GM12873 (cell line): ENCODE measurements at regions not wholly inside any gene's neighbourhood (a gene's known extent, or its start where the extent isn't known, plus 50 kb on each side); places are given as distances from the start of the nearest gene placed in this dataset.

Source experiments
- TF ChIP-seq, protein P1 (sequence below): IDR thresholded peaks from 2 replicates; pipeline ENCODE4 v1.5.1; 2012; ENCODE audit warnings: low read depth, mild to moderate bottlenecking, moderate library complexity, low read length, control low read depth; ENCODE audit not compliant: insufficient read depth; ENCODE audit errors: missing control alignments

DNA sequence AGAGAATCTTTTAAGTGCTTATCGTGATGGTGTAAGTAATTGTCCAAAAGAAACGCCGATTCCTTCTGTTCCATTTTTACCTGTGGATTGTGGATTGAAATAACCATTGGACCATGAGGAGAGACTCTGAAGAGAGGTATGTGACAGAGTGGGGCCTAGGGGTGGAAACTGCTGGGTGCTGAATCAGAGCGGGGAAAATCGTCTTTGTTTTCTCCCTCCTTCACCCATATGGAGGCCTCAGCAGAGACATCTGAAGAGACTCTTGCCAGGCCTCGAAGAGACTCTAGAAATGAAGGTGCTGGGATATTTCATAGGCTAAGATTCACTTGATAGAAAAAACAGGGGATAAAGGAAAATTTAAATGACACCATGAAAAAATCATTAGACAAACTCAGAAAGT lies 1327.0 kb downstream of the BRINP3 start:
- TF ChIP-seq, protein P1, sequence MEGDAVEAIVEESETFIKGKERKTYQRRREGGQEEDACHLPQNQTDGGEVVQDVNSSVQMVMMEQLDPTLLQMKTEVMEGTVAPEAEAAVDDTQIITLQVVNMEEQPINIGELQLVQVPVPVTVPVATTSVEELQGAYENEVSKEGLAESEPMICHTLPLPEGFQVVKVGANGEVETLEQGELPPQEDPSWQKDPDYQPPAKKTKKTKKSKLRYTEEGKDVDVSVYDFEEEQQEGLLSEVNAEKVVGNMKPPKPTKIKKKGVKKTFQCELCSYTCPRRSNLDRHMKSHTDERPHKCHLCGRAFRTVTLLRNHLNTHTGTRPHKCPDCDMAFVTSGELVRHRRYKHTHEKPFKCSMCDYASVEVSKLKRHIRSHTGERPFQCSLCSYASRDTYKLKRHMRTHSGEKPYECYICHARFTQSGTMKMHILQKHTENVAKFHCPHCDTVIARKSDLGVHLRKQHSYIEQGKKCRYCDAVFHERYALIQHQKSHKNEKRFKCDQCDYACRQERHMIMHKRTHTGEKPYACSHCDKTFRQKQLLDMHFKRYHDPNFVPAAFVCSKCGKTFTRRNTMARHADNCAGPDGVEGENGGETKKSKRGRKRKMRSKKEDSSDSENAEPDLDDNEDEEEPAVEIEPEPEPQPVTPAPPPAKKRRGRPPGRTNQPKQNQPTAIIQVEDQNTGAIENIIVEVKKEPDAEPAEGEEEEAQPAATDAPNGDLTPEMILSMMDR = no peak

DNA sequence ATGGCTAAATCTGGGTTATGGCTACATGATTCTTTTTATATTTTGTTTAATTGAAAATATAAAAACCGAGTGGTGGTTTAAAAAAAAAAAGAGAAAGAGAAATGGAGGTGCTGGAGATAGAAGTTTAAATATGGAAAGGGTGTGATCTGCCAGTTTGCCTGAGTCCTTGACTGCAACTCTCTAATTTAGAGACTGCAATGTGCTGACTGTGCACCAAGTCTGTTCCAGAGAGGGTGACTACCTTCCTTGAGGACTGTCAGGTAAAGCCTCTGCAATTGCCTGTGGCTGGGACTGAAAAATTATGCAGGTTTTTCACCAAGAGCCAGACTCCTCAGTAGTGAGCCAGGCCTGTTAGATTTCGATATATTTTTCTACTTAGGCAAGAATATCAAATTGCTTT lies 1326.3 kb downstream of the BRINP3 start:
- TF ChIP-seq, protein P1 = no peak

DNA sequence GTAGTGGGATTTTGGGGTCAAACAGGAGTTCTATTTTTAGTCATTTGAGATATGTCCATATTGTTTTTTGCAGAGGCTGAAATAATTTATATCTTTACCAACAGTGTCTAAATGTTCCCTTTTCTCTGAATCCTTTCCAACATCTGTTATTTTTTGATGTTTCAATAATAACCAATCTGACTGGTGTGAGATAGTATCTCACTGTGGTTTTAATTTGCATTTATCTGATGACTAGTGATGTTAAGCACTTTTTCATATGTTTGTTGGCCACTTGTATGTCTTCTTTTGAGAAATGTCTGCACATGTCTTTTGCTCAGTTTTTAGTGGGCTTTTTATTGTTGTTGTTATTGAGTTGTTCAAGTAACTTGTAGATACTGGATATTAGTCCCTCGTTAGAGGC lies 1325.0 kb downstream of the BRINP3 start:
- TF ChIP-seq, protein P1 = no peak

DNA sequence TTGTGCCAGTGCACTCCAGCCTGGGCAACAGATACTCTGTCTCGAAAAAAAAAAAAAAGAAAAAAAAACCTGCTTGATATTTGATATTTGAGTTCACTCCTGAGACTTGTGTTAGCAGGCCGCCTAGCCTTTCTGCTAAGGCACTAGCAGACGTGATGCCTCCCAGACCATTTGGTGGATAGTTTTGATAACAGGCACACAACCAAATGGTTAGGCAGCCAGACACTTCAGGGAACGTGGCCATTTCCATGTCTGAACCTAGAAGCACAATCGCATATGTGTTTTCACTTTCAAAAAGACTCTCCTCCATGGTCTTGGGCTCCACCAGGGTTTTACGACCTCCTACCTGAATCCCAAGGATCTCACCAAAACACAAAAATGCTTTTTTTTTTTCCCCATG lies 1319.5 kb downstream of the BRINP3 start:
- TF ChIP-seq, protein P1 = no peak

DNA sequence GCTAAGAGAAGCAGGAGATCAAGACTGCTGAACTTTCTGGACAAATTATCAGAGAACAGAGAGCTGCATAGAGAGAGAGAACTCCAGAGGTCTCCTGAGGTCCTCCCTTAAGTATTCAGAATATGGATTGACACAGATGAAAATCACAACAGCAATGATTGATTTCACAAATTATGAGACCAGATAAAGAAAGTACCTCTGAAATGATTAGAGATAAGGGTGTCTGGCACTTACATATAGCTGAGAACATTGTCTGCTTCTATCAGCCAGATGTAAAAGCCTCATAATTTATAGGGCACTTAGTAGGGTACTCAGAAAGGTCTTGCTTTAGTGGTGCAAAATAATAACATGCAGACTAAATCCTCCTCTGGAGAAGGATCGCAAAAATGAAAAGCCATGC lies 1301.8 kb downstream of the BRINP3 start:
- TF ChIP-seq, protein P1 = no peak

DNA sequence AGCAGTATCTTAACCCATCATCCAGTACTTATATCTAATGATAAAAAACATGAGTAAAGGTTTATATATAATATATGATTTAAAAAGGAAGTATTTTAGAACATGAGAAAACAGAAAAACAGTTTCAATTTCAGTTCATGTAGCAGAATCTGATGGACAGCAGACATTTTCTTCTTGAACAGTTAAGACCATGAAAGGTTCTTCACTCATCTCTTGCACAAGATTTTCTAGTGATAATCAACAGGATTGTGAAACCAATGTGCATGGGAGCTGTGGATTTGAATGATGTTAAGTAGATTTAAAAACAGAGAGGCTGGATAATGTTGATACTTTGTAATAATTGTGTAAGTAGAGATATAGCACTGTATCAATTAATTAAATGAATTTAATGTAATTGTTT lies 1297.6 kb downstream of the BRINP3 start:
- TF ChIP-seq, protein P1 = no peak

DNA sequence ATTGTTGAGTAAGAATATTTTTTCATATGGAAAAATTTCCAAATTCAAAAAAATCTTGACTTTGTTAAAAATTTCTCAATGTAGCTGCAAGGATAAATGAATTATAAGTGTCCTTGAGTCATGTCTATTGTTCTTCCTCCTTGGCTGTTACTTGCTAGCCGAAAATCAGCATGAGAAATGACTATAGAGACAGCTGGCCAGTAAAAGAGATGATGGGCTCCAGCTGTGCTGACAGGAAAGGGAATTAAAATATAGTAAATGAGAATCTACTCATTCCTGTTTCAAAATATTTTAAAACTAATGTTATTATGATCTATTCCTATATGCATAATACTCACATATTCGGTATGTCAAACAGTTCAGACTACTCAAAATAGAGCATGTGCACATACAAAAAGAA lies 1292.6 kb downstream of the BRINP3 start:
- TF ChIP-seq, protein P1 = no peak
